GM23248 (cell line): ENCODE measurements at regions not wholly inside any gene's neighbourhood (a gene's known extent, or its start where the extent isn't known, plus 50 kb on each side); places are given as distances from the start of the nearest gene placed in this dataset.

Experiments used
- DNase-seq: peaks from one replicate; pipeline ENCODE4 v3.0.0-alpha.2; 2015
- H2AFZ ChIP-seq: fragments of 200-600 bp; sonication (generic); 2 replicates; pipeline ENCODE4 v1.6.1; 2016; ENCODE audit warnings: antibody characterized with exemption
- H3F3A ChIP-seq: fragments of 200-600 bp; sonication (generic); 2 replicates; pipeline ENCODE4 v1.6.1; 2016; ENCODE audit warnings: mild to moderate bottlenecking, antibody characterized with exemption, mixed run types; ENCODE audit not compliant: insufficient read depth
- H3K27ac ChIP-seq: fragments of 200-600 bp; sonication (generic); 2 replicates; pipeline ENCODE4 v1.5.1; 2016; ENCODE audit warnings: mild to moderate bottlenecking
- H3K27me3 ChIP-seq: fragments of 200-600 bp; sonication (generic); replicated peaks from 2 replicates; pipeline ENCODE4 v1.6.1; 2016; ENCODE audit warnings: mild to moderate bottlenecking; ENCODE audit not compliant: insufficient read depth
- H3K36me3 ChIP-seq: fragments of 200-600 bp; sonication (generic); 2 replicates; pipeline ENCODE4 v1.6.1; 2016; ENCODE audit warnings: low read depth, mild to moderate bottlenecking
- H3K4me1 ChIP-seq: fragments of 200-600 bp; sonication (generic); 2 replicates; pipeline ENCODE4 v1.6.1; 2016; ENCODE audit warnings: mild to moderate bottlenecking; ENCODE audit not compliant: insufficient read depth
- H3K4me2 ChIP-seq: fragments of 200-600 bp; sonication (generic); one replicate; pipeline ENCODE4 v1.6.1; 2016; ENCODE audit warnings: mild to moderate bottlenecking; ENCODE audit not compliant: unreplicated experiment
- H3K4me3 ChIP-seq: fragments of 200-600 bp; sonication (generic); 2 replicates; pipeline ENCODE4 v1.5.1; 2016; ENCODE audit warnings: mild to moderate bottlenecking
- H3K79me2 ChIP-seq: fragments of 200-600 bp; sonication (generic); 2 replicates; pipeline ENCODE4 v1.6.1; 2016; ENCODE audit warnings: mild to moderate bottlenecking; ENCODE audit not compliant: insufficient read depth
- H3K9ac ChIP-seq: fragments of 200-600 bp; sonication (generic); 2 replicates; pipeline ENCODE4 v1.6.1; 2016; ENCODE audit warnings: mild to moderate bottlenecking
- H3K9me2 ChIP-seq: fragments of 200-600 bp; sonication (generic); 2 replicates; pipeline ENCODE4 v1.6.1; 2016; ENCODE audit warnings: mixed run types, mild to moderate bottlenecking, moderate library complexity; ENCODE audit not compliant: insufficient read depth
- H3K9me3 ChIP-seq: fragments of 200-600 bp; sonication (generic); one replicate; pipeline ENCODE4 v1.6.1; 2017; ENCODE audit warnings: low read depth
- H4K20me1 ChIP-seq: fragments of 200-600 bp; sonication (generic); 2 replicates; pipeline ENCODE4 v1.6.0; 2016; ENCODE audit not compliant: insufficient read depth
- EZH2 ChIP-seq: fragments of 200-600 bp; sonication (generic); IDR thresholded peaks from 2 replicates; pipeline ENCODE4 v1.6.1; 2018; ENCODE audit warnings: antibody characterized with exemption, mild to moderate bottlenecking; ENCODE audit not compliant: insufficient read depth, poor library complexity, severe bottlenecking
- EZH2phosphoT487 ChIP-seq: fragments of 200-600 bp; sonication (generic); IDR thresholded peaks from 2 replicates; pipeline ENCODE4 v1.6.1; 2018; ENCODE audit warnings: antibody characterized with exemption, moderate library complexity, mild to moderate bottlenecking, low read depth; ENCODE audit not compliant: insufficient read depth
- WGBS, 2 experiments: methylation state at CpG; one replicate each; pipeline ENCODE4 v1.1.6; 2015 to 2017; ENCODE audit warnings: low lambda C conversion rate in 2 of 2, low coverage in 1 of 2; ENCODE audit errors: missing lambda C conversion rate in 2 of 2; 5-methylcytosine and 5-hydroxymethylcytosine counted together
- in situ Hi-C: fragments of 300-500 bp; cut with MboI; formaldehyde crosslinking; loops from 2 replicates; pipeline ENCODE4 v1.15.0; 2020

- Histone ChIP-seq H3K79me2 (no peaks in the 10 kb centered on the region), H3K4me2 (no peak overlapping the region), H3K9me3 (no peaks in the 10 kb centered on the region), H4K20me1 (no peaks in the 10 kb centered on the region; the same call in 1 of the 2 replicates), H3F3A (no peaks in the 10 kb centered on the region), H3K9ac (no peak overlapping the region), H3K36me3 (no peaks in the 10 kb centered on the region), H2AFZ (no peak overlapping the region), H3K27me3 (no peaks in the 10 kb centered on the region), H3K4me3 (no peak overlapping the region), H3K27ac (no peak overlapping the region), H3K9me2 (no peaks in the 10 kb centered on the region), H3K4me1 (no peaks in the 10 kb centered on the region)
- DNase-seq = no peak
- 3 to 24% methylated on average over 1 of the region's 1 CpG for WGBS, 2 experiments
- in situ Hi-C loops = no loop called here
- no peak for TF ChIP-seq EZH2phosphoT487
- TF ChIP-seq EZH2 = no peak
These were observed 325.5 kb upstream of the IMPG1 start for GRCh38 chr6:76397966-76398365.

- Histone ChIP-seq H3K9me3 (no peaks in the 10 kb centered on the region), H3K27me3 (no peaks in the 10 kb centered on the region), H3K4me1 (no peaks in the 10 kb centered on the region), H3K9me2 (no peaks in the 10 kb centered on the region), H3K9ac (no peak overlapping the region), H2AFZ (no peak overlapping the region), H3K27ac (no peak overlapping the region), H3K4me2 (no peak overlapping the region), H3F3A (no peaks in the 10 kb centered on the region), H3K4me3 (no peak overlapping the region), H3K36me3 (no peaks in the 10 kb centered on the region), H4K20me1 (no peaks in the 10 kb centered on the region), H3K79me2 (no peaks in the 10 kb centered on the region)
- no peak for DNase-seq
- in situ Hi-C loops = no loop called here
- WGBS, 2 experiments = 9 to 17% methylated on average over 1 of the region's 1 CpG
- TF ChIP-seq EZH2 = no peak
- TF ChIP-seq EZH2phosphoT487 = no peak
These were observed 309.7 kb upstream of the IMPG1 start for GRCh38 chr6:76382201-76382600.

GRCh38 chr6:76381612-76382011, 309.1 kb upstream of the IMPG1 start:
- no peak for DNase-seq
- no peaks in the 10 kb centered on the region for H3K79me2 ChIP-seq
- no peaks in the 10 kb centered on the region for H3F3A ChIP-seq
- no peak for TF ChIP-seq EZH2phosphoT487
- TF ChIP-seq EZH2 = no peak
- no peak overlapping the region for H3K4me3 ChIP-seq
- no peak overlapping the region for H3K4me2 ChIP-seq
- H4K20me1 ChIP-seq = no peaks in the 10 kb centered on the region
- no peak overlapping the region for H3K9ac ChIP-seq
- in situ Hi-C loops = no loop called here
- H3K9me2 ChIP-seq = no peaks in the 10 kb centered on the region
- no peaks in the 10 kb centered on the region for H3K4me1 ChIP-seq
- WGBS, 2 experiments = 13 to 16% methylated on average over 2 of the region's 2 CpGs
- H3K27ac ChIP-seq = no peak overlapping the region
- no peaks in the 10 kb centered on the region for H3K9me3 ChIP-seq
- no peaks in the 10 kb centered on the region for H3K27me3 ChIP-seq
- no peaks in the 10 kb centered on the region for H3K36me3 ChIP-seq
- no peak overlapping the region for H2AFZ ChIP-seq

- in situ Hi-C loops = no loop called here
- no peak overlapping the region for H2AFZ ChIP-seq
- H3K9me3 ChIP-seq = no peaks in the 10 kb centered on the region
- no peaks in the 10 kb centered on the region for H3K4me1 ChIP-seq
- no peaks in the 10 kb centered on the region for H3K27me3 ChIP-seq
- no peaks in the 10 kb centered on the region for H3K9me2 ChIP-seq
- no peak overlapping the region for H3K4me2 ChIP-seq
- H3K27ac ChIP-seq = no peak overlapping the region
- H4K20me1 ChIP-seq = no peaks in the 10 kb centered on the region
- DNase-seq = no peak
- H3K4me3 ChIP-seq = no peak overlapping the region
- no peaks in the 10 kb centered on the region for H3K79me2 ChIP-seq
- no peaks in the 10 kb centered on the region for H3K36me3 ChIP-seq
- TF ChIP-seq EZH2phosphoT487 = no peak
- TF ChIP-seq EZH2 = no peak
- H3F3A ChIP-seq = no peaks in the 10 kb centered on the region
- no peak overlapping the region for H3K9ac ChIP-seq
These were observed 278.8 kb upstream of the IMPG1 start for GRCh38 chr6:76351275-76351674.

GRCh38 chr6:76347539-76347938, 275.1 kb upstream of the IMPG1 start:
- Histone ChIP-seq H3K4me2 (no peak overlapping the region), H3K4me1 (no peaks in the 10 kb centered on the region), H3F3A (no peaks in the 10 kb centered on the region), H3K9ac (no peak overlapping the region), H3K79me2 (no peaks in the 10 kb centered on the region), H3K27me3 (no peaks in the 10 kb centered on the region), H3K9me3 (no peaks in the 10 kb centered on the region), H3K27ac (no peak overlapping the region), H4K20me1 (no peaks in the 10 kb centered on the region), H3K9me2 (no peaks in the 10 kb centered on the region), H3K36me3 (no peaks in the 10 kb centered on the region), H3K4me3 (no peak overlapping the region), H2AFZ (no peak overlapping the region)
- in situ Hi-C loops = no loop called here
- no peak for TF ChIP-seq EZH2
- TF ChIP-seq EZH2phosphoT487 = no peak
- no peak for DNase-seq
